Activated naive CD4-positive, alpha-beta T cell (primary cell): ENCODE measurements at regions not wholly inside any gene's neighbourhood (a gene's known extent, or its start where the extent isn't known, plus 50 kb on each side); places are given as distances from the start of the nearest gene placed in this dataset.
"Not testable (repeated sequence)": the region's sequence is repeated elsewhere in the genome, so short reads cannot be mapped to it uniquely, and the experiment has no call there.

Source experiments
- DNase-seq, 4 experiments: peaks; one replicate each; lab custom pipeline; 2025; lab: John Stamatoyannopoulos, UW

DNA sequence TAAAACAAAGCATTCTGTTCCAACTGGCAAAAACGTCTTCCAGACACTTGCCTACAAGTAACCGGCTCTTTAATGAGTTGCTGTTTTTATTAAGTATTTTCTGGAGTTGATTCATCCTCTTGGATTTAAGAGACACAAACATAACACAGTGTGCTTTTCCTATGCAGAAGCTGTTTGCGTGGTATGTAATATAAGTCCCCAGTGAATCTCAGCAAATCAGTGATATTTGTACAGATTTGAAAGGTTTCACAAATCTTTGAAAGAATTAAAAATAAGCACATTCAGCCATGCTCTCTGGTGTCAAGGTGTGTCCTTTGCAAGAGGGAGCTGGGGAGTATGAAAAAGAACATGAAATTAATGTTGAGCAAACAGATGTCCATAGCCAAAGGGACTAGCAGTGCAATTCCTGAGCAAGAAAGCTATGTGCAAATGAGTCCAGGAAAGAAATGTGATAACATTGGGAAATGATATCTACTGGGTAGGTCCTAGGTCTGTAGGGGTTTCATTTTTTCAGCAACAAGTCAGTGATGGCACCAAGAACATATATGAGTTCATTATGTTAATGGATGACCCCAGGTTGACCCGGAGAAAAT is 170.1 kb upstream of the PHACTR1 start:
- no peak for DNase-seq

DNA sequence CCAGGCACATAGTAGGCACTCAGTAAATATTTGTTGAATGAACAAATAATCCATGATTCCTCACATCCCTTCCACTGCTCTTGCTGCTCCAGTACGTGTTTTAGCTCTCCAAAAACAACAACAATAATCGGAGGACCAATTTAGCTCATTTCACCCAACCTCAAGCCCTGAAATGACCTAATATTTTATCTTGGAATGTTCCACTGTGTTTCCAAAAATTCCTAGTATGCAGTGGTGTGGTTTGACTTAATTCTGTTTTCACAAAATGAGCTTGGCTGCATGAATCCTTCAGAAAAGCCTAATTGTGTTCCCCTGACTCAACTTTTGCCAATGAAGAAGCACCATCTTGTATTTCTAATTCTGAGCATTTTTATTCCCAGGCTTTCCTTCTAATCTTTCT is 168.0 kb upstream of the PHACTR1 start:
- DNase-seq: no peak

DNA sequence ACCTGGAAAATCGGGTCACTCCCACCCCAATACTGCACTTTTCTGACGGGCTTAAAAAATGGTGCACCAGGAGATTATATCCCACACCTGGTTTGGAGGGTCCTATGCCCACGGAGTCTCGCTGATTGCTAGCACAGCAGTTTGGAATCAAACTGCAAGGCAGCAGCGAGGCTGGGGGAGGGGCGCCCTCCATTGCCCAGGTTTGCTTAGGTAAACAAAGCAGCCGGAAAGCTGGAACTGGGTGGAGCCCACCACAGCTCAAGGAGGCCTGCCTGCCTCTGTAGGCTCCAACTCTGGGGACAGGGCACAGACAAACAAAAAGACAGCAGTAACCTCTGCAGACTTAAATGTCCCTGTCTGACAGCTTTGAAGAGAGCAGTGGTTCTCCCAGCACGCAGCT is 167.1 kb upstream of the PHACTR1 start:
- DNase-seq: not testable (repeated sequence)

DNA sequence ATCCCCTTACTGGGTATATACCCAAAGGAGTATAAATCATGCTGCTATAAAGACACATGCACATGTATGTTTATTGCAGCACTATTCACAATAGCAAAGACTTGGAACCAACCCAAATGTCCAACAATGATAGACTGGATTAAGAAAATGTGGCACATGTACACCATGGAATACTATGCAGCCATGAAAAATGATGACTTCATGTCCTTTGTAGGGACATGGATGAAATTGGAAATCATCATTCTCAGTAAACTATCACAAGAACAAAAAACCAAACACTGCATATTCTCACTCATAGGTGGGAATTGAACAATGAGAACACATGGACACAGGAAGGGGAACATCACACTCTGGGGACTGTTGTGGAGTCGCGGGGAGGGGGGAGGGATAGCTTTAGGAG is 161.7 kb upstream of the PHACTR1 start:
- DNase-seq: not testable (repeated sequence)

DNA sequence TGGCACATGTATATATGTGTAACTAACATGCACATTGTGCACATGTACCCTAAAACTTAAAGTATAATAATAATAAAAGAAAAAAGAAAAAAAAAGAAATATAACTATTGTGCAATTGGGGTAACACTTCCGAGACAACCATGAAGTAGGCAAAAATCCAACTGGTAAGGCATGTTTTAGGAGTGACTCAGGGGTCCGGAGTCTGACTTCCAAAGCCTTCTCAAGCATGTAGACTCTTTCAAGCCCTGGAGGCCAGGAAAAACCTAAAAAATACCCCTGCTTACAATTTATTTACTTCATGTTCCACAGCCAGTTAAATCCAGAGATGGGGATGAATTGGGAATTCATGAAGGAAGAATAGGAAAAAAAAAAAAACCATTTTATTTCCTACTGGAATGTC is 161.3 kb upstream of the PHACTR1 start:
- DNase-seq: no peak

DNA sequence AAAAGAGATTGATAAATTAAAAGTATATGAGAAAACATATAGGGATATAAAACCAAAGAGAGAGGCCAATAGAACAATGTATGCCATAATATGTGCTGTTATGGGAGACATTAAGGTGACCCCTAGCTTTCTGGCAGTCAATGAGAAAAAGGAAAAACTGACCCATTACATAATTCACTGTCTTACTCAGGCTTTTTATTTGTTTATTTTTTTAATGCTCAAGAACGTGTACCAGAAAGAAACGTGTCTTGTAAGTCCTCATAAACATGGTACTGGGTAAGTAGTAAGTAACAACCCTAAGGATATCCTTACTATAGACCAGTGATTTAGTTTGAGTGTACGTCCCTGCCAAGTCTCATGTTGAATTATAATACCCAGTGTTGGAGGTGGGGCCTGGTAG is 160.8 kb upstream of the PHACTR1 start:
- DNase-seq: no peak

DNA sequence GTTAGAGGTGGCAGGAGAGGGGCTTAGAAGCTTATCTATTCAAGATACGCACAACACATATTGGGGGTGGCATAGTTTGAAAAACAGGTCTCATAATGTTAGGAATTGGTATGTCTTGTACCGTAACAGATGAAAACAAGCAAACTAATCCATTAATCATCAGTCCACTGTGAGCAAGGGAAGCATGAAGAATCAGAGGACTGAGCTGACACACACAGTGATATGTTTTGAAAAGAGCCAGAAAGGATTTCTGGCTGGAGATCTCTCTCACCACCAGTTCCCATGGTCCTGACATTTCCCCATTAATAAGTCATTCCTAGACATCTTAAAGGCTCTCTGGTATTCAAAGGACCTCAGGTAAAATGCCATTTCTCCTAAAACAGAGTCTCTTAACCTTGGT is 158.8 kb upstream of the PHACTR1 start:
- no peak for DNase-seq

DNA sequence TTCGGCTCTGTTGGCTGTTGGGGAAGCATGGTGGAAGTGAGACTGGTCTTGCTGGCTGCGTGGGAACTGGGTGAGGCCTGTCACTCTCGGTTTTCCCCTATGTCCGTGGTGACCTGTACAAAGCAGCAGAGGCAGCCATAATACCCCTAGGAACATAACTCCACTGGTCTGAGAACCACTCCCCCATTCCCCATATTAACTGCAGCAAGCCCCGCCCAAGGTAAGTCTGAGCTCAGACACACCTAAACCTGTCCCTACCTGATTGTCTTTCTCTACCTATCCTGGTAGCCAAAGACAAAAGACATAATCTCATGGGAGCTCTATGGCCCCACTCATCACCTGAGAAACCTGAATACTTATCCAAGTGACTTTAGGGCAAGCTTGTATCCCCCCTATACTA is 156.3 kb upstream of the PHACTR1 start:
- DNase-seq: no peak

DNA sequence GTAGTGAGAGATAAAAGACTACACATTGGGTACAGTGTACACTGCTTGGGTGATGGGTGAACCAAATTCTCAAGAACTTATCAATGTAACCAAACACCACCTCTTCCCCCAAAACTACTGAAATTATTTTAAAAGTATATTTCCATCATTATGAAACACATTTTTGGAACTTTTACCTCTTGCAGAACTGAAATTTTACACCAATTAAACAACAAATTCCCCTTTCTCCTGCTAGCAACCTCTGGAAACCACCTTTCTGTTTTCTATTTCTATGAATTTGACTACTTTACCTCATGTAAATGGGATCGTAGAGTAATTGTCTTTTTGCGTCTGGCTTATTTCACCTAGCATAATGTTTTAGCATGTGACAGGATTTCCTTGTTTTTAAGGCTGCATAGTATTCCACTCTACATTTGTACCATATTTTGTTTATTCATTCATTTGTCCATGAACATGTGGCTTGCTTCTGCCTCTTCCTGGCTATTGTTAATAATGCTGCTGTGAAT is 149.9 kb upstream of the PHACTR1 start:
- DNase-seq: no peak

DNA sequence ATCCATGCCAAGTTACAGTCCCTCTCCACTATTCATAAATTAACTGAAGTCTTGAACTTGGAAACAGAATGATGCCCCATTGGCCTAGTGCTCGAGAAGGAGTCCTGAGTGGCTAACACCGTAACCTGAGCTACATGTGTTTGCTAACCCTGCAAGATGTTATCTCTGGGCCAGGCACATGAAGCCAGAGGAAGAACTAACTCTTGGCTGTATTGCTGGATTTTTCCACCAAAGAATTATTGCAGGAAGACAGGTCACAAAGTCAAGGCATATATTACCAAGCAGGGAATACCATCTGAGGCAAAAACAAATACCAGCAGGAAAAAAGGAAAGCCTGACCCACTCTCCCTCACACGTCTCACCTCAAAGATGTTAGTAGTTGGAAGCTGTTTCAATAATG is 148.9 kb upstream of the PHACTR1 start:
- no peak for DNase-seq

DNA sequence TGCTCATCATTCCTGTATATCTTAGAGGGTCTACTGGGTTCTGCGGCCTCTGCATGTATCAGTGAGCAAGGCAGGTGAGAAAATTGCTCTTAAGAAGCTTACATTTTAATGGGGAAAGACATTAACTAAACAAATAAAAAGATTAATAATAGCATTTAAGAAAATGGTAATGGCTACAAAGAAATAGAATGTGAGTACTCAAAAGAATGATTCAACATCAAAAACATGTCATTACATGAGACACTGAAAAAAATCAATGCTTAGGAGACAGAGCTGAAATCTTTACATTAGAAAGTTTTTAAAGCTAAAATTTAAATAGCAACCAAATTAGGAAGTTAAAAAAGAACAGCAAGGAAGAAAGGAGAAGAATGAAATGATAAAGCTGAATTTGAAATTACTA is 146.9 kb upstream of the PHACTR1 start:
- DNase-seq: no peak

DNA sequence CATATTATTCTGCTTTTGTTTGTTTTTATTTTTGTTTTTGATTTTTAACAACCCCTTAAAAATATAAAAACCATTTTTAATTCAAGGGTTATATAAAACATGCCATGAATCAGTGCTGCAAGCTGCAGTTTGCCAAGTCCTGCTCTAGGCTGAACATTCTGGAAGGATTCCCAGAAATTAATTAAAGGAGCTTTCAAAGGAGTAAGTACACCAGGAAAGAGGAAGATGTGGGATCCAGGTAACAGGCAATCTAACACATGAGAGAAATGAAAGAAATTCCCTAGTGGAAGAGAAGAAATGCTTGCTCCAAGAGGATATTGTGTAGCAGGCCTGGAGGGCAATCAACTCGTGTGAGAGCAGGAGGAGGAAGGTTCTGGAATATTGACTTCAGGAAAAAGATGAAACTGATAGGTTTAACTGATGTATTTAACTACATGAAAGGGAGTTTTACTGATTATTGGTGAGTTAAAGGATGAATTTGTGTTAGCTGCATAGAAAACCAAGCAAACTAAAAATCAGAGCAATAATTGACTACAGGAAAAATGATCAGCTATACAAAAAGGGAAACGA is 146.0 kb upstream of the PHACTR1 start:
- DNase-seq: no peak

DNA sequence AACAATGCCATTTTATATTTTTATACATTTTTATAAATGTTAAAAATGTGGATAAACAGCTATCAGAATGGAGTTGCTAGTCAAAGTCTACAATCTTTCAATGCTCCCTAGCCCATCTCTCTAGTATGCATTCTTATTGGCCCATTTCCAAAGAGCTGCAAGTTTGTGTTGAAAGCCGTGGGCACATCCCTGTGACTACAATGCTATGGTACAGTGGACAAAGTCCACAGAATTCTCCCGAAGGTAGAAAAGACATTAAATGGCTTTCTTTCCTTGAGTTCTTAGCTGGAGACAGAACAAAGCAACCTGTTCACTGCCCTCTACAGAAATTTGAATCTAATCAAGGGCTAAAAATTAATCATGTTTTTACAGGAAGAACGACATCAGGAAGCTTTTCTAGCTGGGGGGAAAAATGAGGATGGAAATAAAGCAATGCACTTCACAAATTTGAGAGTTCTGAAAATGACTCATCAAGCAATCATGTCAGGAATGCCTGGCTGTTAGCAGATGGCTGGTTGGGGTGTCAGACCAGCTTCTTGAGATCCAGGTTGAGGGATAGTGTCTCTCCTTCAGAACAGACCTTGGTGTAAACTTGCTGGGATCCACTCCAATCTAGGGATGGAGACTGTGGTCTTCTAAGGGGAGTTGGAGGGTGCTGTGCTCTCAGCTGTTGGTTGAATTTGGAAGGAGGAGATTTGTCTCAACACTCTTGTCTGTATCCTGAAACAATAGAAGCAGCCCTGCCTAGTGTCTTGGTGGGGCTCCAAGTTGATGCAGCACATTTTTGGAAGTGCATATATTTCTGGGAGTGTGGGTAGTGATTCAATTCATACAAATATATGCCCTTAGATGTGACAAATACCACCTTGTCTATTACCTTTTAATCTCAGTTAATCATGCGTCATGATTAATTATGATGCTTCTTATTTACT is 143.4 kb upstream of the PHACTR1 start:
- no peak for DNase-seq

DNA sequence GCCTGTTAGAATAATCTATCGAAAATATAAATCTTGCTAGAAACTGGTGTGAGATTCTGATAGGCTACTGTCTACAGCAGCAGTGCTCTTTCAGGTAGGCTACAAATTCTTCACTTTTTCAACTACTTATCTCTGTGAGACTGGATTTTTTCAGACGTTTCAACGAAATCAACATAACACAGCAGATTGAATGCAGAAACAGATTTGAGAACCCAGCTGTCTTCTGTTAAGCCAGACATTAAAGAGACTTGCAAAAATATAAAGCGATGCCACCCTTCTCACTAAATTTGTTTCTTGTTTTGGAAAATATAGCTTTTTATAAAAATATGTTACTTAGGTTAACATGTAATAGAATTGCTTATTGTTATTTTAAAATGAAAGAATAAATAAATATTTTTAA is 140.6 kb upstream of the PHACTR1 start:
- DNase-seq: no peak

DNA sequence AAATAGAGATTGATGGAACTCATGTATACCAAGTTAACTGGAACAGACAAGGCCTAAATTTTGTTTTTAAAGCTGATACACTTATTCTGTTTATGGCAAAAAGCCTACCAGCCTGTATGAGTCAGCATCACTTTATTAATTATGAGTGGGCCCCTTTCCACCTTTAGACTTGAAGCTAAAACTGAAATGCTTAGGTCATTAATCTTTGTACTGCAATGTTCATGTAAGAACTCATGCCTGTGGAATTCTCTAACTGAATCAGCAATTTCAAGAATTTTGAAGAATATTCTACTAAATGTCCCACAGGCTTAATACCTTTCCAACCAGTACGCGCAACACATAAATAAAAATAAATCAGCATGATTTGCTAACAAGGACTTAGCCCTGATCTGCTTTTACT is 140.2 kb upstream of the PHACTR1 start:
- DNase-seq: no peak

DNA sequence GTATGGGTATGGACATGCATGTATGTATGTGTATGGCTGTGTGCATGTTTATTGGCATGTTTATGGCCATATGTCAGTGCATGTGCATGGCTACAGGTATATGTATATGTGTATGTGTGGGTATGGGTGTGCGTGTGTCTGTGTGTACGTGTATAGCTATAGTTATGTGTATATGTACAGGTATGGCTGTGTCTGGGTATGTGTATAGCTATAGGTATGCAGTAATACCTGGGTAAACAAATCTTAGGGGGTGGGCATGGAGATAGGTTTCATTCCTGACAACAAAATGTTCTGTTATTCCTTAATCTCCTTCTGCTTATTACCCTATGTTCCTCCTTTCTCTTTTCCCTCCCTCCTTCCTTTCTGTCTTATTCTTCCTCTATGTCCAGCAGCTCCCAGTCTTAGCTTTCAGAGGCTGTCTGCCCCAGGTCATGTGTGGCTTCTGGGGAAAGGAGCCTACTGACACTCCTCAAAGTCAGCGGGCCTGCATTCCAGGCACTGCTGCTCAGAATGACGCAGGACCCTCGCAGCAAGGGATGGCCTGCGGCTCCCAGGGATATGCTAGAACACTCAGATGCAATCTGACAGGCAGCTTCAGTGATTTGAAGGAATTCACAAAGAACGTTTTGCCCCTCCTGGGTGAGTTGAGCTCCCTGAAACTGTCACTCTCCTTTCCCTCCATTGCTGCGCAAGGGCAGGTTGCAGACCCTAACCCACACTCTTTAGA is 139.3 kb upstream of the PHACTR1 start:
- no peak for DNase-seq

DNA sequence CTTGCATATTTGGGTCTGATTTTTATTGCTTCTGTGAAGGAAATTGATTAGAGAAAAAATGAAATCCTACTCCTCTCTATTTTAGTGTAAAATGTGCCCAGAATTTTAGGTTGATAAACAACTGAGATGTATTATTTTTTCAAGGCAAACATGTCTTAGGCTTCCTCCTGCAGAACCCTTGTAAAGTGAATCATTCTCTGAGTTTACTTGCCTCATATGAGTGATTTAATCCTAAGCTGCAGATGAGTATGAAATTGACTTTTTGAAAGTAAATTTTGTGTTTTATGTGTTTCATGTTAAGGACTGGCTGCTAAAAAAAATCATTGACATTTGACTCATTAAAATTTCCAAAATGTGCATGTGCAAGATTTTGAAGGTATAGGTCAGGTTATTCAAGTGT is 138.5 kb upstream of the PHACTR1 start:
- no peak for DNase-seq

DNA sequence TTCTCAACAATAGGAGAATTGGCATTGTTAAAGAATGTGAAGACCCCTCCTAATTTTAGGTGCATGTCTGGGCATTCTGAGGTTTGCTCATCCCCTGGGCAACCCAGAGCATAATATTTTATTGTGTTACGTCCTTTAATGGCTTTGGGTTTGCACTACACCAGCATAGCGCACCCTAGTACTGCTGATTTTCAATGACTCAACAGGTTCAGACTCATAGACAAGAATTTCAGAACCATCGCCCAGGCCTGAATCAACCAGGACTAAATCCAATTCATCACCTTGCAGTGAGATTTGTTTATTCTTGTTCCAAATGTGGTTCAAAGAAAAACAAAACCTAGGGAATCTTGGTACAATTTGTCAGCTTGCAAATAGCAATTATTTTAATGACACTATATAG is 137.8 kb upstream of the PHACTR1 start:
- no peak for DNase-seq

DNA sequence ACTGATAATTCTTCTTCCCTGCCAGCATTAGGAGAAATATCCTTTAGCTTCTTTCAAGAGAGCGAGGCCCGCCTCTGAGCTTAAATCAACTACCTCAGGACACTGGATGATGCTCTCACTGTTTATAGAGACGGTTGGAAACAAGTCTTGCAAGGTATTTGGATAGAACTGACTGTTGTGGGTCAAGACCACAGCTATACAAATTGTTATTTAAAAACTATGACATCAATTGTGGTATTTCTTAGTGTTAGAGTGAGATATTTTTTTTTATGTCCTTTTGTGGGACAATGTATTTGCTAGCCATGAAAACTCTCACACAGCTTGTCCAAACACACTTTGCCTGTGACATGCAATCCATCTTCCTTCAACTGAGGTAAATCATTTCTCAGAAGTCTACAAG is 136.3 kb upstream of the PHACTR1 start:
- DNase-seq: no peak

DNA sequence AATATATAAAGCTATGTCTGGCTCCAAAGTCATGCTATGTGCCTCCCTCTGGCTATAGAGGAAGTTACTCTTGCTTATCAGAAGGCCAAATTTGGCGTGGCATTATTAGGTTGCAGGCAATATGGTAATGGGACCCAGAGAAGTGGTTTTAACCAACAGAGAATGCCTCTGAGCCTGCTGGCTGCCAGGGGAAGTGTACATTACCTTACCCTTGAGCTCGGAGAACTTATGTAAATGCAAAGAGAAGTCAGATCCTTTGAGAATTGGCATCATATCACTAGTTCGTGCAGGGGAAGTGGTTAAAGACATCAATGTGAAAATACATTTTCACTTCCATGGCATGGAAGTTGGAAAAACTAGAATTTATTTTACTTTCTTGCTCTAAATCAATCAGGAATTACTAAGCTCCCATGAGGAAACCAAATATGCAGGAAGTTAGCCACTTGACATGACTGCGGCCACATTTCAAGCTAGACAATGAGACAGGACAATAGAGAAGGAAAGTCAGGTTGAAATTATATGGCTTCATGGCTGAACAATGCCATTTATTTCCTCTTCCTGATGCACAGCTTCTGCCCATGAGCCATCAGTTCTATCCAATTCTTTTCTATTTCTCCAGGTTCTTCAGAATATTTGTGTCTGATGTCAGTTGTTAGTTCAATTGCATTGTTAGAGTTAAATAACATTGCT is 134.0 kb upstream of the PHACTR1 start:
- DNase-seq: no peak

DNA sequence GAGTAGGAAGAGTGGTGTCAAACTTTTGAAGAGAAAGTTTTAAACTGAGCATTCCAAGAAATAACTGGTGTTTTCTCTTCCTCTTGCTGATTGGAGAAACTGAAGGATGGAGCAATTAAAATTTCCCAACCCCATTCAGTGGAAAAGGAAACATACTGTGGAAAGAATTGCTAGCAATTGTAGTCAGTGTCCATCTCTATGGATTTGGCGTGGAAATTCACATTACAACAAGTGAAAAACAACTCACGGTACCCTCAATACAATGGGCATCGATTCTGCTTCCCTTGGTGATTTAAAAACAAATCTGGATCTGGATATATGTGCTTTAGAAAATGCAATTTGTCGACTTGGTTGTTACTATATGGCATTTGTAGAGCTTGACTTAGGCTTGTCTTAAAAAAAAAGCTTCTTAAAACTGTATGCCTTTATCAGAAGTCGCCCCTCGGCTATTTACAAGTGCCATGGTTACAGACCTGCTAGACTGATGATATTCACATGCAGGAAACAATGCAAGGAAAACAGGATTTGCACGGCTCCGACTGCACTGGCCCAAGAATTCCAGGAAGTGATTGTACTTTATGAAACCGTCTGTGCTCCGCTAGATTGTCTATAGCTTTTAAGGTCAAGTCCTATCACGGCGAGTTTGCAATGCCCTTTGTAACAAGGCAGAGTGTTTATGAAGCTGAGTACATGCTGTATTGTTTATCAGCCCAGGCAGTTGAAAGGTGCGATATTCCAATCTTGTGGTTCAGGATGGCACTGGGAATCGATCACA is 131.7 kb upstream of the PHACTR1 start:
- no peak for DNase-seq
